GM12878 (cell line): ENCODE measurements at regions not wholly inside any gene's neighbourhood (a gene's known extent, or its start where the extent isn't known, plus 50 kb on each side); places are given as distances from the start of the nearest gene placed in this dataset.

Experiments
- ATAC-seq: fragments of 200-7000 bp; cut with Tn5 transposase; 3 replicates; pipeline ENCODE4 v1.9.1; 2020; ENCODE audit warnings: mild to moderate bottlenecking, moderate library complexity
- BruUV-seq: library from RNA; stranded (reverse); fragments of 400-500 nt; replicated peaks from 2 replicates; lab custom pipeline; 2021; lab: Mats Ljungman, UMichigan
- CTCF ChIA-PET: fragments of 300-600 bp; sonication (Branson Sonifier 250); formaldehyde crosslinking; extraction: SDS; loops from one replicate; lab custom pipeline; 2021; ENCODE audit warnings: inconsistent platforms; lab: Yijun Ruan, JAX
- POLR2A ChIA-PET: fragments of 350-600 bp; formaldehyde crosslinking; extraction: SDS; loops from one replicate; lab custom pipeline; 2021; ENCODE audit warnings: inconsistent platforms; lab: Charles Lee
- RAD21 ChIA-PET: fragments of 300-600 bp; sonication (Branson Sonifier 250); formaldehyde crosslinking; loops from one replicate; lab custom pipeline; 2023; ENCODE audit warnings: antibody characterized with exemption; ENCODE audit not compliant: unreplicated experiment; lab: Charles Lee
- SMC1A ChIA-PET: fragments of 300-600 bp; sonication (Branson Sonifier 250); formaldehyde crosslinking; loops from one replicate; lab custom pipeline; 2023; ENCODE audit not compliant: unreplicated experiment, uncharacterized antibody; lab: Charles Lee
- DNase-seq: peaks from one replicate; pipeline ENCODE4 v3.0.0-alpha.2; 2011; ENCODE audit warnings: low read depth, low spot score
- FAIRE-seq: peaks from 3 replicates; lab custom pipeline; 2011; peaks lifted over from hg19 to GRCh38; lab: Jason Lieb, UNC
- H2AFZ ChIP-seq: 2 replicates; pipeline ENCODE4 v1.6.0; 2011; ENCODE audit warnings: low read depth, low read length, control low read depth; ENCODE audit not compliant: control insufficient read depth
- H3K27ac ChIP-seq: 2 replicates; pipeline ENCODE4 v1.5.1; 2011; ENCODE audit warnings: control low read depth; ENCODE audit not compliant: control insufficient read depth, insufficient read depth
- H3K27me3 ChIP-seq, 2 experiments: replicated peaks in 1 of 2; 2 replicates each; pipeline versions ENCODE4 v1.6.0 to v1.6.1; 2011; ENCODE audit warnings: low read length in 1 of 2; ENCODE audit not compliant: control insufficient read depth in 2 of 2, insufficient read depth in 2 of 2
- H3K36me3 ChIP-seq, 2 experiments: 2 replicates each; pipeline ENCODE4 v1.5.1; 2011; ENCODE audit warnings: low read length in 1 of 2; ENCODE audit not compliant: control insufficient read depth in 2 of 2, insufficient read depth in 2 of 2
- H3K4me1 ChIP-seq: 2 replicates; pipeline ENCODE4 v1.6.1; 2011; ENCODE audit warnings: mild to moderate bottlenecking, low read length, moderate library complexity, mixed read lengths; ENCODE audit not compliant: control insufficient read depth, insufficient read depth
- H3K4me2 ChIP-seq: 2 replicates; pipeline ENCODE4 v1.6.0; 2011; ENCODE audit warnings: control low read depth; ENCODE audit not compliant: control insufficient read depth, insufficient read depth
- H3K4me3 ChIP-seq: fragments of 200-600 bp; sonication (generic); 2 replicates; pipeline ENCODE4 v1.5.1; 2016
- H3K79me2 ChIP-seq: 2 replicates; pipeline ENCODE4 v1.6.0; 2011; ENCODE audit warnings: low read length; ENCODE audit not compliant: control insufficient read depth, insufficient read depth
- H3K9ac ChIP-seq: 2 replicates; pipeline ENCODE4 v1.8.0; 2011; ENCODE audit warnings: low read length, control low read depth, mixed read lengths; ENCODE audit not compliant: control insufficient read depth, insufficient read depth
- H3K9me3 ChIP-seq: replicated peaks from 3 replicates; pipeline ENCODE4 v1.5.1; 2011; ENCODE audit warnings: mild to moderate bottlenecking, low read length; ENCODE audit not compliant: control insufficient read depth, insufficient read depth
- H4K20me1 ChIP-seq: 2 replicates; pipeline ENCODE4 v1.6.0; 2011; ENCODE audit not compliant: control insufficient read depth, insufficient read depth
- CHD1 ChIP-seq: IDR thresholded peaks from 2 replicates; pipeline ENCODE4 v1.6.1; 2012; ENCODE audit warnings: low read depth, low read length, improper control_type of control experiment
- E2F4 ChIP-seq: IDR thresholded peaks from 2 replicates; pipeline ENCODE4 v1.6.1; 2012; ENCODE audit warnings: low read depth, low read length, improper control_type of control experiment
- ESRRA ChIP-seq: IDR thresholded peaks from 2 replicates; pipeline ENCODE4 v1.6.1; 2012; ENCODE audit warnings: mild to moderate bottlenecking, low read length, improper control_type of control experiment
- FOXM1 ChIP-seq: IDR thresholded peaks from 2 replicates; pipeline ENCODE4 v1.6.1; 2012; ENCODE audit warnings: low read depth, mild to moderate bottlenecking, inconsistent platforms, low read length, moderate library complexity
- IKZF1 ChIP-seq: fragments of 450-650 bp; conservative IDR thresholded peaks from 2 replicates; pipeline ENCODE4 v1.6.1; 2017; ENCODE audit warnings: antibody characterized with exemption, mild to moderate bottlenecking
- JUND ChIP-seq: IDR thresholded peaks from 2 replicates; pipeline ENCODE4 v1.6.1; 2012; ENCODE audit warnings: low read depth, mild to moderate bottlenecking, low read length, improper control_type of control experiment, moderate library complexity
- MLLT1 ChIP-seq: fragments of 450-650 bp; IDR thresholded peaks from 2 replicates; pipeline ENCODE4 v1.6.1; 2016; ENCODE audit warnings: mild to moderate bottlenecking
- NR2C2 ChIP-seq: IDR thresholded peaks from 2 replicates; pipeline ENCODE4 v1.6.1; 2011; ENCODE audit warnings: borderline replicate concordance, low read depth; ENCODE audit not compliant: control insufficient read depth, insufficient read length
- RUNX3 ChIP-seq: IDR thresholded peaks from 2 replicates; pipeline ENCODE4 v1.6.1; 2012; ENCODE audit warnings: low read length, inconsistent platforms
- SMC3 ChIP-seq: IDR thresholded peaks from 2 replicates; pipeline ENCODE4 v1.6.1; 2011; ENCODE audit warnings: low read length, improper control_type of control experiment, borderline replicate concordance
- SUZ12 ChIP-seq: fragments of 200-600 bp; sonication (generic); IDR thresholded peaks from one replicate; pipeline ENCODE4 v1.6.1; 2018; ENCODE audit warnings: antibody characterized with exemption, mild to moderate bottlenecking; ENCODE audit not compliant: unreplicated experiment
- TCF7 ChIP-seq: IDR thresholded peaks from 2 replicates; pipeline ENCODE4 v1.6.1; 2014; ENCODE audit warnings: antibody characterized with exemption, borderline replicate concordance
- ZNF592 ChIP-seq: fragments of 450-650 bp; IDR thresholded peaks from 2 replicates; pipeline ENCODE4 v1.6.1; 2017; ENCODE audit warnings: mild to moderate bottlenecking, moderate library complexity
- ZSCAN29 ChIP-seq: fragments of 450-650 bp; IDR thresholded peaks from 2 replicates; pipeline ENCODE4 v1.6.1; 2017; ENCODE audit warnings: mild to moderate bottlenecking, moderate library complexity
- WGBS: methylation state at CpG from one replicate; pipeline ENCODE4 v1.1.6; 2016; ENCODE audit warnings: low lambda C conversion rate; ENCODE audit not compliant: insufficient replicate concordance, insufficient coverage; ENCODE audit errors: missing lambda C conversion rate; 5-methylcytosine and 5-hydroxymethylcytosine counted together
- in situ Hi-C: fragments of 300-500 bp; cut with MboI; formaldehyde crosslinking; loops from 9 replicates; pipeline ENCODE4 v1.14.3; 2018; ENCODE audit warnings: mixed read lengths
- intact Hi-C: fragments of 100-400 bp; cut with micrococcal nuclease; formaldehyde crosslinking; loops from one replicate; pipeline ENCODE4 v1.14.2; 2022; ENCODE audit not compliant: unreplicated experiment

GRCh38 chr2:226183550-226183949 is 616.1 kb downstream of the IRS1 start:
- BruUV-seq: no TSS peak
- POLR2A ChIA-PET: no interaction called here

More at GRCh38 chr2:226183550-226183949, 616.1 kb downstream of the IRS1 start:
- Histone ChIP-seq H3K4me2 (no peak overlapping the region), H3K9me3 (no peaks in the 10 kb centered on the region), H3K27me3 (no peaks in the 10 kb centered on the region), H3K36me3 (no peaks in the 10 kb centered on the region), H3K79me2 (no peaks in the 10 kb centered on the region), H3K9ac (no peak overlapping the region), H3K4me1 (no peaks in the 10 kb centered on the region), H4K20me1 (no peaks in the 10 kb centered on the region), H2AFZ (no peak overlapping the region), H3K4me3 (no peak overlapping the region), H3K27ac (no peak overlapping the region)
- intact Hi-C loops: no loop called here
- ChIA-PET CTCF (interaction anchor here (0.7 to 1.5 kb wide), 3 partner anchors 14 to 249 kb away, joined by 3 to 4 read pairs (median 3); no protein-coding TSS in a partner anchor), RAD21 (no interaction called here), SMC1A (interaction anchor here (0.8 to 1.2 kb wide), 2 partner anchors 406 to 558 kb away, joined by 3 read pairs; no protein-coding TSS in a partner anchor)
- WGBS: 2% methylated on average over 3 of the region's 3 CpGs
- FAIRE-seq (no peak), DNase-seq (no peak), ATAC-seq (no peak)
- in situ Hi-C loops: no loop called here
- TF ChIP-seq TCF7 (no peak), E2F4 (no peak), RUNX3 (no peak), CHD1 (no peak), FOXM1 (no peak), ZSCAN29 (no peak), SMC3 (no peak), IKZF1 (no peak), MLLT1 (no peak), NR2C2 (no peak), SUZ12 (no peak), ESRRA (no peak), JUND (no peak), ZNF592 (no peak)
